MM.1S (cell line): ENCODE measurements at regions not wholly inside any gene's neighbourhood (a gene's known extent, or its start where the extent isn't known, plus 50 kb on each side); places are given as distances from the start of the nearest gene placed in this dataset.
"Not testable (repeated sequence)": the region's sequence is repeated elsewhere in the genome, so short reads cannot be mapped to it uniquely, and the experiment has no call there.

Source experiments
- EZH2 ChIP-seq: fragments of 300-600 bp; sonication (generic); optimal IDR thresholded peaks from 2 replicates; pipeline ENCODE3; 2017; ENCODE audit warnings: low read depth, mild to moderate bottlenecking, antibody characterized with exemption, low read length, mixed read lengths
- EZH2phosphoT487 ChIP-seq: fragments of 300-600 bp; sonication (generic); IDR thresholded peaks from 2 replicates; pipeline ENCODE4 v1.6.1; 2018; ENCODE audit warnings: antibody characterized with exemption, low read length
- TF ChIP-seq, protein P1 (sequence below): fragments of 300-600 bp; sonication (generic); IDR thresholded peaks from 2 replicates; pipeline ENCODE4 v1.5.1; 2016; ENCODE audit warnings: antibody characterized with exemption, low read length, mixed read lengths

GRCh38 chr13:40373608-40374007, 292.8 kb downstream of the FOXO1 start:
- not testable (repeated sequence) for TF ChIP-seq EZH2, EZH2phosphoT487
- TF ChIP-seq, protein P1, sequence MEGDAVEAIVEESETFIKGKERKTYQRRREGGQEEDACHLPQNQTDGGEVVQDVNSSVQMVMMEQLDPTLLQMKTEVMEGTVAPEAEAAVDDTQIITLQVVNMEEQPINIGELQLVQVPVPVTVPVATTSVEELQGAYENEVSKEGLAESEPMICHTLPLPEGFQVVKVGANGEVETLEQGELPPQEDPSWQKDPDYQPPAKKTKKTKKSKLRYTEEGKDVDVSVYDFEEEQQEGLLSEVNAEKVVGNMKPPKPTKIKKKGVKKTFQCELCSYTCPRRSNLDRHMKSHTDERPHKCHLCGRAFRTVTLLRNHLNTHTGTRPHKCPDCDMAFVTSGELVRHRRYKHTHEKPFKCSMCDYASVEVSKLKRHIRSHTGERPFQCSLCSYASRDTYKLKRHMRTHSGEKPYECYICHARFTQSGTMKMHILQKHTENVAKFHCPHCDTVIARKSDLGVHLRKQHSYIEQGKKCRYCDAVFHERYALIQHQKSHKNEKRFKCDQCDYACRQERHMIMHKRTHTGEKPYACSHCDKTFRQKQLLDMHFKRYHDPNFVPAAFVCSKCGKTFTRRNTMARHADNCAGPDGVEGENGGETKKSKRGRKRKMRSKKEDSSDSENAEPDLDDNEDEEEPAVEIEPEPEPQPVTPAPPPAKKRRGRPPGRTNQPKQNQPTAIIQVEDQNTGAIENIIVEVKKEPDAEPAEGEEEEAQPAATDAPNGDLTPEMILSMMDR: not testable (repeated sequence)
